ENCODE measurements at regions not wholly inside any gene's neighbourhood (a gene's known extent, or its start where the extent isn't known, plus 50 kb on each side); places are given as distances from the start of the nearest gene placed in this dataset.

- Mint-ChIP-seq H3K27ac (no peak overlapping the region), H3K4me3 (ENCODE audit: low read depth) (no peak overlapping the region), H3K27me3 (peaks cover 6% of the 10 kb centered on the region), H3K4me1 (ENCODE audit: low read depth) (no peaks in the 10 kb centered on the region), H3K36me3 (ENCODE audit: insufficient read depth) (no peaks in the 10 kb centered on the region), H3K9me3 (ENCODE audit: low read depth) (peaks cover 17% of the 10 kb centered on the region)
- no peak for DNase-seq (ENCODE audit: low spot score, unreplicated experiment)
- no peak for TF ChIP-seq CTCF (IDR thresholded peaks at IDR 0.05; ENCODE audit: unreplicated experiment)
Measured at GRCh38 chrX:69366183-69366582, 137.9 kb upstream of the NALF2 start.

- Mint-ChIP-seq H3K27ac (no peak overlapping the region), H3K4me3 (ENCODE audit: low read depth) (no peak overlapping the region), H3K27me3 (peaks cover 6% of the 10 kb centered on the region), H3K4me1 (ENCODE audit: low read depth) (no peaks in the 10 kb centered on the region), H3K36me3 (ENCODE audit: insufficient read depth) (no peaks in the 10 kb centered on the region), H3K9me3 (ENCODE audit: low read depth) (peaks cover 17% of the 10 kb centered on the region)
- DNase-seq (ENCODE audit: low spot score, unreplicated experiment) = no peak
- TF ChIP-seq CTCF (IDR thresholded peaks at IDR 0.05; ENCODE audit: unreplicated experiment) = no peak
Measured at GRCh38 chrX:69365755-69366154, 138.4 kb upstream of the NALF2 start.

- H3K4me1 Mint-ChIP-seq (ENCODE audit: low read depth) = no peaks in the 10 kb centered on the region
- H3K4me3 Mint-ChIP-seq (ENCODE audit: low read depth) = no peak overlapping the region
- no peaks in the 10 kb centered on the region for H3K36me3 Mint-ChIP-seq (ENCODE audit: insufficient read depth)
- peaks cover 17% of the 10 kb centered on the region for H3K9me3 Mint-ChIP-seq (ENCODE audit: low read depth)
- peaks cover 6% of the 10 kb centered on the region for H3K27me3 Mint-ChIP-seq
- DNase-seq (ENCODE audit: low spot score, unreplicated experiment) = no peak
- TF ChIP-seq CTCF (IDR thresholded peaks at IDR 0.05; ENCODE audit: unreplicated experiment) = no peak
- H3K27ac Mint-ChIP-seq = peak overlapping the region; percentile 31
Measured at GRCh38 chrX:69365349-69365748, 138.8 kb upstream of the NALF2 start.

- DNase-seq (ENCODE audit: low spot score, unreplicated experiment) = no peak
- Mint-ChIP-seq H3K4me1 (ENCODE audit: low read depth) (no peaks in the 10 kb centered on the region), H3K9me3 (ENCODE audit: low read depth) (peaks cover 17% of the 10 kb centered on the region), H3K27me3 (peaks cover 6% of the 10 kb centered on the region), H3K36me3 (ENCODE audit: insufficient read depth) (no peaks in the 10 kb centered on the region), H3K4me3 (ENCODE audit: low read depth) (no peak overlapping the region), H3K27ac (no peak overlapping the region)
- TF ChIP-seq CTCF (IDR thresholded peaks at IDR 0.05; ENCODE audit: unreplicated experiment) = no peak
Measured at GRCh38 chrX:69362856-69363255, 141.3 kb upstream of the NALF2 start.

- Mint-ChIP-seq H3K36me3 (ENCODE audit: insufficient read depth) (no peaks in the 10 kb centered on the region), H3K4me3 (ENCODE audit: low read depth) (no peak overlapping the region), H3K4me1 (ENCODE audit: low read depth) (no peaks in the 10 kb centered on the region), H3K9me3 (ENCODE audit: low read depth) (peaks cover 17% of the 10 kb centered on the region), H3K27me3 (peaks cover 6% of the 10 kb centered on the region), H3K27ac (no peak overlapping the region)
- TF ChIP-seq CTCF (IDR thresholded peaks at IDR 0.05; ENCODE audit: unreplicated experiment) = no peak
- DNase-seq (ENCODE audit: low spot score, unreplicated experiment) = no peak
Measured at GRCh38 chrX:69362354-69362753, 141.8 kb upstream of the NALF2 start.

Measured in progenitor cell of endocrine pancreas (in vitro differentiated cells).